Activated CD4-positive, alpha-beta T cell treated with anti-CD3 and anti-CD28 coated beads, Interleukin-2, amount 10 ng/mL, durations not matched to agents 24 days and 14 days (primary cell): ENCODE measurements at regions not wholly inside any gene's neighbourhood (a gene's known extent, or its start where the extent isn't known, plus 50 kb on each side); places are given as distances from the start of the nearest gene placed in this dataset.

Source experiments
- DNase-seq: peaks from one replicate; pipeline ENCODE4 v3.0.0; 2022
- H3K27ac Mint-ChIP-seq: one replicate; pipeline ENCODE4 v1.8.0; 2022; ENCODE audit warnings: mild to moderate bottlenecking, mixed read lengths
- H3K27me3 Mint-ChIP-seq: one replicate; pipeline ENCODE4 v1.8.0; 2022; ENCODE audit warnings: mixed read lengths
- H3K36me3 Mint-ChIP-seq: one replicate; pipeline ENCODE4 v1.8.0; 2022; ENCODE audit warnings: low read depth, mild to moderate bottlenecking, mixed read lengths
- H3K4me1 Mint-ChIP-seq: one replicate; pipeline ENCODE4 v1.8.0; 2021; ENCODE audit warnings: mixed read lengths
- H3K4me3 Mint-ChIP-seq: one replicate; pipeline ENCODE4 v1.8.0; 2022; ENCODE audit warnings: mild to moderate bottlenecking, moderate library complexity, mixed read lengths
- H3K9me3 Mint-ChIP-seq: one replicate; pipeline ENCODE4 v1.8.0; 2021; ENCODE audit warnings: mixed read lengths
- intact Hi-C: fragments of 100-400 bp; cut with micrococcal nuclease; formaldehyde crosslinking; loops from one replicate; pipeline ENCODE4 v1.15.1; 2023

GRCh38 chr12:14169281-14169680 is 187.9 kb upstream of the GRIN2B start:
- Mint-ChIP-seq H3K4me1 (peaks cover 3% of the 10 kb centered on the region), H3K4me3 (no peak overlapping the region), H3K27ac (no peak overlapping the region), H3K9me3 (no peaks in the 10 kb centered on the region), H3K36me3 (no peaks in the 10 kb centered on the region), H3K27me3 (peaks cover 7% of the 10 kb centered on the region)
- intact Hi-C loops, result loop anchor here (5.0 kb wide), 3 partner anchors 892 to 1252 kb away; no protein-coding TSS in a partner anchor
- DNase-seq, result no peak

GRCh38 chr12:14171106-14171505 is 189.7 kb upstream of the GRIN2B start:
- no peak overlapping the region for H3K27ac Mint-ChIP-seq
- DNase-seq, result no peak
- peaks cover 3% of the 10 kb centered on the region for H3K4me1 Mint-ChIP-seq
- H3K27me3 Mint-ChIP-seq, result peaks cover 9% of the 10 kb centered on the region
- intact Hi-C loops, result no loop called here
- H3K4me3 Mint-ChIP-seq, result no peak overlapping the region
- H3K36me3 Mint-ChIP-seq, result no peaks in the 10 kb centered on the region
- H3K9me3 Mint-ChIP-seq, result no peaks in the 10 kb centered on the region

GRCh38 chr12:14175206-14175605 is 190.3 kb upstream of the ATF7IP start:
- Mint-ChIP-seq H3K4me1 (no peaks in the 10 kb centered on the region), H3K4me3 (no peak overlapping the region), H3K27me3 (peaks cover 2% of the 10 kb centered on the region), H3K36me3 (no peaks in the 10 kb centered on the region), H3K27ac (no peak overlapping the region), H3K9me3 (no peaks in the 10 kb centered on the region)
- intact Hi-C loops, result no loop called here
- no peak for DNase-seq

GRCh38 chr12:14185427-14186192 is 179.9 kb upstream of the ATF7IP start:
- Mint-ChIP-seq H3K4me3 (no peak overlapping the region), H3K27ac (no peak overlapping the region), H3K9me3 (no peaks in the 10 kb centered on the region), H3K4me1 (no peaks in the 10 kb centered on the region), H3K36me3 (no peaks in the 10 kb centered on the region), H3K27me3 (peaks cover 20% of the 10 kb centered on the region)
- DNase-seq, result peak; percentile 70
- intact Hi-C loops, result loop anchor here (1.0 kb wide), 1 partner anchor 479 kb away; no protein-coding TSS in a partner anchor

GRCh38 chr12:14186193-14186502 is 179.3 kb upstream of the ATF7IP start:
- Mint-ChIP-seq H3K4me1 (no peaks in the 10 kb centered on the region), H3K27ac (no peak overlapping the region), H3K27me3 (peaks cover 20% of the 10 kb centered on the region), H3K4me3 (no peak overlapping the region), H3K9me3 (no peaks in the 10 kb centered on the region), H3K36me3 (no peaks in the 10 kb centered on the region)
- intact Hi-C loops, result loop anchor here (1.0 kb wide), 1 partner anchor 478 kb away; no protein-coding TSS in a partner anchor
- no peak for DNase-seq

- DNase-seq, result no peak
- intact Hi-C loops, result no loop called here
- Mint-ChIP-seq H3K27me3 (peaks cover 23% of the 10 kb centered on the region), H3K27ac (no peak overlapping the region), H3K36me3 (no peaks in the 10 kb centered on the region), H3K9me3 (no peaks in the 10 kb centered on the region), H3K4me1 (no peaks in the 10 kb centered on the region), H3K4me3 (no peak overlapping the region)
Observed at GRCh38 chr12:14187002-14187401, 178.5 kb upstream of the ATF7IP start.

- no peak overlapping the region for H3K27ac Mint-ChIP-seq
- intact Hi-C loops, result no loop called here
Observed at GRCh38 chr12:14187966-14188365, 177.5 kb upstream of the ATF7IP start.

GRCh38 chr12:14188744-14189143 is 176.7 kb upstream of the ATF7IP start:
- Mint-ChIP-seq H3K27me3 (peaks cover 19% of the 10 kb centered on the region), H3K27ac (no peak overlapping the region), H3K9me3 (no peaks in the 10 kb centered on the region), H3K4me1 (no peaks in the 10 kb centered on the region), H3K4me3 (no peak overlapping the region), H3K36me3 (no peaks in the 10 kb centered on the region)
- intact Hi-C loops, result no loop called here
- DNase-seq, result no peak

More at GRCh38 chr12:14187966-14188365, 177.5 kb upstream of the ATF7IP start:
- no peak overlapping the region for H3K4me3 Mint-ChIP-seq
- no peak for DNase-seq
- no peaks in the 10 kb centered on the region for H3K36me3 Mint-ChIP-seq
- H3K27me3 Mint-ChIP-seq, result peaks cover 20% of the 10 kb centered on the region
- no peaks in the 10 kb centered on the region for H3K4me1 Mint-ChIP-seq
- no peaks in the 10 kb centered on the region for H3K9me3 Mint-ChIP-seq

GRCh38 chr12:14190694-14191093 is 174.8 kb upstream of the ATF7IP start:
- no peak for DNase-seq
- no peak overlapping the region for H3K27ac Mint-ChIP-seq
- intact Hi-C loops, result no loop called here
- H3K36me3 Mint-ChIP-seq, result no peaks in the 10 kb centered on the region
- H3K4me3 Mint-ChIP-seq, result no peak overlapping the region
- H3K4me1 Mint-ChIP-seq, result no peaks in the 10 kb centered on the region
- peaks cover 19% of the 10 kb centered on the region for H3K27me3 Mint-ChIP-seq
- H3K9me3 Mint-ChIP-seq, result no peaks in the 10 kb centered on the region

- intact Hi-C loops, result no loop called here
- H3K27ac Mint-ChIP-seq, result no peak overlapping the region
- H3K9me3 Mint-ChIP-seq, result no peaks in the 10 kb centered on the region
Observed at GRCh38 chr12:14191612-14192011, 173.9 kb upstream of the ATF7IP start.

GRCh38 chr12:14193639-14194038 is 171.8 kb upstream of the ATF7IP start:
- Mint-ChIP-seq H3K27ac (no peak overlapping the region), H3K4me1 (no peaks in the 10 kb centered on the region), H3K36me3 (no peaks in the 10 kb centered on the region), H3K9me3 (no peaks in the 10 kb centered on the region), H3K27me3 (peaks cover 9% of the 10 kb centered on the region), H3K4me3 (no peak overlapping the region)
- intact Hi-C loops, result no loop called here
- no peak for DNase-seq

More at GRCh38 chr12:14191612-14192011, 173.9 kb upstream of the ATF7IP start:
- no peaks in the 10 kb centered on the region for H3K36me3 Mint-ChIP-seq
- H3K27me3 Mint-ChIP-seq, result peaks cover 17% of the 10 kb centered on the region
- H3K4me1 Mint-ChIP-seq, result no peaks in the 10 kb centered on the region
- no peak for DNase-seq
- no peak overlapping the region for H3K4me3 Mint-ChIP-seq

- H3K27me3 Mint-ChIP-seq, result peaks cover 5% of the 10 kb centered on the region
- no peaks in the 10 kb centered on the region for H3K9me3 Mint-ChIP-seq
- no peak overlapping the region for H3K4me3 Mint-ChIP-seq
- intact Hi-C loops, result no loop called here
- H3K36me3 Mint-ChIP-seq, result no peaks in the 10 kb centered on the region
- no peaks in the 10 kb centered on the region for H3K4me1 Mint-ChIP-seq
- H3K27ac Mint-ChIP-seq, result no peak overlapping the region
- DNase-seq, result no peak
Observed at GRCh38 chr12:14194572-14194971, 170.9 kb upstream of the ATF7IP start.

- intact Hi-C loops, result no loop called here
- Mint-ChIP-seq H3K9me3 (no peaks in the 10 kb centered on the region), H3K36me3 (no peaks in the 10 kb centered on the region), H3K4me3 (no peak overlapping the region), H3K4me1 (no peaks in the 10 kb centered on the region), H3K27me3 (no peaks in the 10 kb centered on the region), H3K27ac (no peak overlapping the region)
- no peak for DNase-seq
Observed at GRCh38 chr12:14199455-14200198, 165.9 kb upstream of the ATF7IP start.

- Mint-ChIP-seq H3K9me3 (no peaks in the 10 kb centered on the region), H3K36me3 (no peaks in the 10 kb centered on the region), H3K27me3 (no peaks in the 10 kb centered on the region), H3K4me3 (no peak overlapping the region), H3K27ac (no peak overlapping the region), H3K4me1 (no peaks in the 10 kb centered on the region)
- no peak for DNase-seq
- intact Hi-C loops, result no loop called here
Observed at GRCh38 chr12:14200598-14200997, 164.9 kb upstream of the ATF7IP start.
